ENCODE measurements at regions not wholly inside any gene's neighbourhood (a gene's known extent, or its start where the extent isn't known, plus 50 kb on each side); places are given as distances from the start of the nearest gene placed in this dataset.
A peak's percentile ranks its signal among the peaks of the same experiment; 100 is the strongest.

- Histone ChIP-seq H3K9ac (replicated peaks in 1 of 4; ENCODE audit: extremely low read depth in 1 of 4, low read depth in 3 of 4, low read length in 3 of 4) (no peak overlapping the region), H4K5ac (ENCODE audit: insufficient read length, low read depth, low read length) (no peak overlapping the region), H2BK5ac (ENCODE audit: low read depth, low read length) (no peak overlapping the region), H3K23ac (ENCODE audit: insufficient read length) (no peak overlapping the region), H2BK12ac (ENCODE audit: low read depth, low read length) (no peak overlapping the region), H2AK5ac (ENCODE audit: low read depth, low read length) (no peak overlapping the region), H3K56ac (replicated peaks; ENCODE audit: insufficient read length, low read depth, low read length) (no peak overlapping the region), H2BK15ac (ENCODE audit: low read length) (peak overlapping the region; percentile 32; the same call in 1 of the 2 replicates), H3K9me3 (ENCODE audit: insufficient read depth in 2 of 2, low read depth in 1 of 2, low read length in 1 of 2) (no peaks in the 10 kb centered on the region), H3K79me2 (ENCODE audit: control insufficient read depth in 1 of 2, insufficient read depth in 2 of 2, low read length in 2 of 2) (no peaks in the 10 kb centered on the region), H2AFZ (ENCODE audit: low read length) (no peak overlapping the region), H4K91ac (replicated peaks; ENCODE audit: insufficient read length, low read length) (no peak overlapping the region), H3K18ac (ENCODE audit: extremely low read depth, low read length) (no peak overlapping the region), H4K8ac (ENCODE audit: extremely low read depth, insufficient read depth, low read length) (no peak overlapping the region), H2BK120ac (replicated peaks; ENCODE audit: low read depth, low read length) (no peak overlapping the region), H3K23me2 (ENCODE audit: low read depth, low read length) (no peaks in the 10 kb centered on the region), H3K27me3 (replicated peaks in 1 of 4; ENCODE audit: control insufficient read depth in 3 of 4, extremely low read depth in 1 of 4, insufficient read depth in 3 of 4, low read length in 3 of 4) (no peaks in the 10 kb centered on the region), H3K4me2 (ENCODE audit: insufficient read depth in 1 of 2, low read depth in 2 of 2, low read length in 2 of 2) (no peak overlapping the region), H4K20me1 (replicated peaks in 1 of 2; ENCODE audit: control insufficient read depth in 1 of 2, insufficient read depth in 2 of 2, low read length in 2 of 2) (no peaks in the 10 kb centered on the region), H3K4ac (replicated peaks; ENCODE audit: insufficient read length, low read depth, low read length) (no peak overlapping the region), H3K27ac (ENCODE audit: low read depth, low read length) (no peak overlapping the region), H3K4me3 (ENCODE audit: extremely low read depth in 1 of 4, insufficient read depth in 2 of 4, low read depth in 3 of 4, low read length in 4 of 4) (no peak overlapping the region), H3K14ac (ENCODE audit: insufficient read length) (no peak overlapping the region), H3K79me1 (ENCODE audit: low read depth, low read length) (no peaks in the 10 kb centered on the region), H2BK20ac (ENCODE audit: low read length) (no peak overlapping the region), H3K36me3 (ENCODE audit: control insufficient read depth in 2 of 4, insufficient read depth in 4 of 4, low read length in 3 of 4) (no peaks in the 10 kb centered on the region), H3K4me1 (replicated peaks in 1 of 4; ENCODE audit: control insufficient read depth in 3 of 4, insufficient read depth in 4 of 4, low read length in 3 of 4) (peaks cover 0 to 14% (median 6%) of the 10 kb centered on the region in 4 experiments; a peak in 5 of 7 replicates)
- POLR2A ChIA-PET (ENCODE audit: partially characterized antibody): no interaction called here
- 82% methylated on average over 7 of the region's 7 CpGs; no CpG with 5 or more reads in 1 of the 2 experiments for WGBS, 2 experiments (ENCODE audit: extremely low coverage in 1 of 2, insufficient coverage in 1 of 2, insufficient read length in 1 of 2, insufficient replicate concordance in 2 of 2, low coverage in 1 of 2, low lambda C conversion rate in 2 of 2, missing lambda C conversion rate in 1 of 2)
- CTCF ChIA-PET (ENCODE audit: partially characterized antibody): interaction anchor here (1.2 to 2.5 kb wide), 3 partner anchors 12 to 131 kb away, joined by 3 to 17 read pairs (median 7); no protein-coding TSS in a partner anchor
- DNase-seq (ENCODE audit: low read depth in 1 of 2, low spot score in 2 of 2) (no peak), FAIRE-seq (no peak)
- TF ChIP-seq BCL11A (IDR thresholded peaks at IDR 0.05; ENCODE audit: low read depth in 2 of 2, low read length in 2 of 2) (no peak), GTF2F1 (IDR thresholded peaks at IDR 0.05; ENCODE audit: borderline replicate concordance, low read depth, low read length) (no peak), SP2 (IDR thresholded peaks at IDR 0.05; ENCODE audit: low read length) (no peak), ZNF274 (IDR thresholded peaks at IDR 0.05; ENCODE audit: borderline replicate concordance, extremely low read depth, low read length) (no peak)
These were observed 98.0 kb downstream of the HRH4 start for GRCh38 chr18:24558403-24558802.
